ENCODE measurements at regions not wholly inside any gene's neighbourhood (a gene's known extent, or its start where the extent isn't known, plus 50 kb on each side); places are given as distances from the start of the nearest gene placed in this dataset.

GRCh38 chr12:125852116-125852515, 786.9 kb downstream of the AACS start:
- Histone ChIP-seq H3K27me3 (no peaks in the 10 kb centered on the region), H3K9me3 (replicated peaks in 1 of 3) (no peaks in the 10 kb centered on the region), H3K4me3 (no peak overlapping the region), H3K4me1 (replicated peaks in 1 of 2) (no peaks in the 10 kb centered on the region), H3K36me3 (replicated peaks in 1 of 2) (no peaks in the 10 kb centered on the region), H3K27ac (no peak overlapping the region)
- TF ChIP-seq, protein P1, sequence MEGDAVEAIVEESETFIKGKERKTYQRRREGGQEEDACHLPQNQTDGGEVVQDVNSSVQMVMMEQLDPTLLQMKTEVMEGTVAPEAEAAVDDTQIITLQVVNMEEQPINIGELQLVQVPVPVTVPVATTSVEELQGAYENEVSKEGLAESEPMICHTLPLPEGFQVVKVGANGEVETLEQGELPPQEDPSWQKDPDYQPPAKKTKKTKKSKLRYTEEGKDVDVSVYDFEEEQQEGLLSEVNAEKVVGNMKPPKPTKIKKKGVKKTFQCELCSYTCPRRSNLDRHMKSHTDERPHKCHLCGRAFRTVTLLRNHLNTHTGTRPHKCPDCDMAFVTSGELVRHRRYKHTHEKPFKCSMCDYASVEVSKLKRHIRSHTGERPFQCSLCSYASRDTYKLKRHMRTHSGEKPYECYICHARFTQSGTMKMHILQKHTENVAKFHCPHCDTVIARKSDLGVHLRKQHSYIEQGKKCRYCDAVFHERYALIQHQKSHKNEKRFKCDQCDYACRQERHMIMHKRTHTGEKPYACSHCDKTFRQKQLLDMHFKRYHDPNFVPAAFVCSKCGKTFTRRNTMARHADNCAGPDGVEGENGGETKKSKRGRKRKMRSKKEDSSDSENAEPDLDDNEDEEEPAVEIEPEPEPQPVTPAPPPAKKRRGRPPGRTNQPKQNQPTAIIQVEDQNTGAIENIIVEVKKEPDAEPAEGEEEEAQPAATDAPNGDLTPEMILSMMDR (IDR thresholded peaks at IDR 0.05) = no peak
- intact Hi-C loops (cut with DNase I) = no loop called here
- 70 to 80% (median 72%) methylated on average over 5 of the region's 5 CpGs for WGBS, 4 donors
- DNase-seq = no peak

- no peaks in the 10 kb centered on the region for H3K27me3 ChIP-seq
- intact Hi-C loops (cut with DNase I) = no loop called here
- no peaks in the 10 kb centered on the region for H3K9me3 ChIP-seq (replicated peaks in 1 of 3)
- no peak for DNase-seq
- no peaks in the 10 kb centered on the region for H3K4me1 ChIP-seq (replicated peaks in 1 of 2)
- H3K36me3 ChIP-seq (replicated peaks in 1 of 2) = no peaks in the 10 kb centered on the region
- H3K4me3 ChIP-seq = no peak overlapping the region
- TF ChIP-seq, protein P1 (IDR thresholded peaks at IDR 0.05) = no peak
- TF ChIP-seq POLR2A (IDR thresholded peaks at IDR 0.05) = no peak
- 68 to 90% (median 82%) methylated on average over 2 of the region's 2 CpGs for WGBS, 4 donors
- H3K27ac ChIP-seq = no peak overlapping the region
Observed at GRCh38 chr12:125852679-125853078, 787.4 kb downstream of the AACS start.

GRCh38 chr12:125853670-125854069, 788.4 kb downstream of the AACS start:
- WGBS, 4 donors = 48 to 68% (median 52%) methylated on average over 1 of the region's 1 CpG
- TF ChIP-seq POLR2A (IDR thresholded peaks at IDR 0.05) = no peak
- TF ChIP-seq, protein P1 (IDR thresholded peaks at IDR 0.05) = no peak
- Histone ChIP-seq H3K27ac (no peak overlapping the region), H3K9me3 (replicated peaks in 1 of 3) (no peaks in the 10 kb centered on the region), H3K4me1 (replicated peaks in 1 of 2) (no peaks in the 10 kb centered on the region), H3K27me3 (no peaks in the 10 kb centered on the region), H3K4me3 (no peak overlapping the region), H3K36me3 (replicated peaks in 1 of 2) (no peaks in the 10 kb centered on the region)
- intact Hi-C loops (cut with DNase I) = no loop called here
- no peak for DNase-seq

DNA sequence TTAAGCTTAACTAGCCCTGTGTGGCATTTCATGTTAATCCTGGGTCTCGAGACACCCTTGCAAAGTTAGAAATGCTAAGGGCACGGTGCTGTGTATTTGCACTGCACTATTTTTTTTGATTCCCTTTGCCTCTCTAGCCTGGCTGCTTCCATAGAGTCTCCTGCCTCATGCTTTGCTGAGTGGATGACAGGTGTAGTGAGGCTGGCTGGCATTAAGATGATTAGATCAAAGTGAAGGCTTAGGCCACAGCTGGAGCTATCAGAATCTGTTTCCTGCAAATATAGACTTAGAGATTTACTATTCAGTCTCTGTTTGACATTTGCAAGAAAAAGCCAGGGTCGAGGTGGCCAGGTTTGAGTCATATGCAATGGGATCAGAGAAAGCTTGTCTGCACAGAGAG, 791.1 kb downstream of the AACS start:
- TF ChIP-seq POLR2A (IDR thresholded peaks at IDR 0.05) = no peak
- TF ChIP-seq, protein P1 (IDR thresholded peaks at IDR 0.05) = no peak
- Histone ChIP-seq H3K4me1 (replicated peaks in 1 of 2) (no peaks in the 10 kb centered on the region), H3K27me3 (no peaks in the 10 kb centered on the region), H3K27ac (no peak overlapping the region), H3K4me3 (no peak overlapping the region), H3K36me3 (replicated peaks in 1 of 2) (no peaks in the 10 kb centered on the region), H3K9me3 (replicated peaks in 1 of 3) (no peaks in the 10 kb centered on the region)
- no peak for DNase-seq
- intact Hi-C loops (cut with DNase I) = no loop called here
- WGBS, 4 donors = 51 to 62% (median 58%) methylated on average over 3 of the region's 3 CpGs

Measured in adrenal gland (tissue), 9 donors.